C4-2B (cell line): ENCODE measurements at regions not wholly inside any gene's neighbourhood (a gene's known extent, or its start where the extent isn't known, plus 50 kb on each side); places are given as distances from the start of the nearest gene placed in this dataset.

ENCODE experiments used
- CTCF ChIP-seq: fragments of 450-650 bp; conservative IDR thresholded peaks from 2 replicates; pipeline ENCODE4 v1.5.1; 2017; ENCODE audit warnings: mild to moderate bottlenecking
- ZFX ChIP-seq: fragments of 450-650 bp; IDR thresholded peaks from 2 replicates; pipeline ENCODE4 v1.6.1; 2017

- no peak for TF ChIP-seq CTCF
- TF ChIP-seq ZFX: no peak
Observed at GRCh38 chr1:25088946-25089345, 143.4 kb downstream of the SYF2 start.
